ENCODE measurements at regions not wholly inside any gene's neighbourhood (a gene's known extent, or its start where the extent isn't known, plus 50 kb on each side); places are given as distances from the start of the nearest gene placed in this dataset.

- DNase-seq = no peak
- H3K9ac ChIP-seq (ENCODE audit: low read depth in 2 of 2, low read length in 2 of 2) = no peak overlapping the region
- no peaks in the 10 kb centered on the region for H3K36me3 ChIP-seq
- H3K4me1 ChIP-seq = no peaks in the 10 kb centered on the region
- TF ChIP-seq CTCF (IDR thresholded peaks at IDR 0.05) = no peak
- no peaks in the 10 kb centered on the region for H3K9me3 ChIP-seq
- no peak overlapping the region for H3K4me3 ChIP-seq
- no peaks in the 10 kb centered on the region for H3K27me3 ChIP-seq
- H3K27ac ChIP-seq = no peak overlapping the region
- intact Hi-C loops (cut with DNase I) = no loop called here
These were observed 98.9 kb upstream of the ADRA2C start for GRCh38 chr4:3667258-3667657.

GRCh38 chr4:3666263-3666662 lies 99.9 kb upstream of the ADRA2C start:
- intact Hi-C loops (cut with DNase I) = no loop called here
- no peak for DNase-seq

GRCh38 chr4:3665360-3665891 lies 100.8 kb upstream of the ADRA2C start:
- no peaks in the 10 kb centered on the region for H3K4me1 ChIP-seq
- no peak overlapping the region for H3K27ac ChIP-seq
- TF ChIP-seq CTCF (IDR thresholded peaks at IDR 0.05) = no peak
- no peak overlapping the region for H3K9ac ChIP-seq (ENCODE audit: low read depth in 2 of 2, low read length in 2 of 2)
- DNase-seq = no peak
- H3K9me3 ChIP-seq = no peaks in the 10 kb centered on the region
- no peak overlapping the region for H3K4me3 ChIP-seq
- no peaks in the 10 kb centered on the region for H3K36me3 ChIP-seq
- intact Hi-C loops (cut with DNase I) = no loop called here
- no peaks in the 10 kb centered on the region for H3K27me3 ChIP-seq

More at GRCh38 chr4:3666263-3666662, 99.9 kb upstream of the ADRA2C start:
- Histone ChIP-seq H3K27ac (no peak overlapping the region), H3K4me3 (no peak overlapping the region), H3K27me3 (no peaks in the 10 kb centered on the region), H3K9me3 (no peaks in the 10 kb centered on the region), H3K4me1 (no peaks in the 10 kb centered on the region), H3K9ac (ENCODE audit: low read depth in 2 of 2, low read length in 2 of 2) (no peak overlapping the region), H3K36me3 (no peaks in the 10 kb centered on the region)
- no peak for TF ChIP-seq CTCF (IDR thresholded peaks at IDR 0.05)

- H3K4me1 ChIP-seq = no peaks in the 10 kb centered on the region
- H3K9me3 ChIP-seq = no peaks in the 10 kb centered on the region
- intact Hi-C loops (cut with DNase I) = no loop called here
- no peaks in the 10 kb centered on the region for H3K36me3 ChIP-seq
- H3K4me3 ChIP-seq = no peak overlapping the region
- no peak for TF ChIP-seq CTCF (IDR thresholded peaks at IDR 0.05)
- no peaks in the 10 kb centered on the region for H3K27me3 ChIP-seq
- H3K27ac ChIP-seq = no peak overlapping the region
- H3K9ac ChIP-seq (ENCODE audit: low read depth in 2 of 2, low read length in 2 of 2) = no peak overlapping the region
- no peak for DNase-seq
These were observed 102.4 kb upstream of the ADRA2C start for GRCh38 chr4:3663791-3664190.

GRCh38 chr4:3662516-3662915 lies 103.7 kb upstream of the ADRA2C start:
- no peaks in the 10 kb centered on the region for H3K27me3 ChIP-seq
- no peaks in the 10 kb centered on the region for H3K9me3 ChIP-seq
- no peaks in the 10 kb centered on the region for H3K4me1 ChIP-seq
- H3K27ac ChIP-seq = no peak overlapping the region
- no peak overlapping the region for H3K9ac ChIP-seq (ENCODE audit: low read depth in 2 of 2, low read length in 2 of 2)
- intact Hi-C loops (cut with DNase I) = no loop called here
- TF ChIP-seq CTCF (IDR thresholded peaks at IDR 0.05) = no peak
- no peaks in the 10 kb centered on the region for H3K36me3 ChIP-seq
- no peak for DNase-seq
- H3K4me3 ChIP-seq = no peak overlapping the region

Data from colonic mucosa (tissue), 4 donors.